ENCODE measurements at regions not wholly inside any gene's neighbourhood (a gene's known extent, or its start where the extent isn't known, plus 50 kb on each side); places are given as distances from the start of the nearest gene placed in this dataset.

GRCh38 chr13:104701591-104701990 lies 1635.4 kb upstream of the SLC10A2 start:
- in situ Hi-C loops (cut with HindIII; ENCODE audit: low pct_ligation_motif_present, low sequenced_read_pairs), result no loop called here
- H3K27me3 ChIP-seq (replicated peaks), result no peaks in the 10 kb centered on the region

GRCh38 chr13:104694397-104694796 lies 1628.2 kb upstream of the SLC10A2 start:
- no peaks in the 10 kb centered on the region for H3K36me3 ChIP-seq (replicated peaks)
- TF ChIP-seq CTCF (IDR thresholded peaks at IDR 0.05; ENCODE audit: low read depth, low read length, missing control alignments), result no peak
- no peak overlapping the region for H3K27ac ChIP-seq
- in situ Hi-C loops (cut with HindIII; ENCODE audit: low pct_ligation_motif_present, low sequenced_read_pairs), result no loop called here
- H3K4me3 ChIP-seq (ENCODE audit: low read depth, low read length), result no peak overlapping the region
- DNase-seq, result no peak
- H3K27me3 ChIP-seq (replicated peaks), result no peaks in the 10 kb centered on the region

More at GRCh38 chr13:104701591-104701990, 1635.4 kb upstream of the SLC10A2 start:
- Histone ChIP-seq H3K4me3 (ENCODE audit: low read depth, low read length) (no peak overlapping the region), H3K36me3 (replicated peaks) (no peaks in the 10 kb centered on the region), H3K27ac (no peak overlapping the region)
- TF ChIP-seq CTCF (IDR thresholded peaks at IDR 0.05; ENCODE audit: low read depth, low read length, missing control alignments), result no peak
- no peak for DNase-seq

GRCh38 chr13:104693126-104693525 lies 1626.9 kb upstream of the SLC10A2 start:
- H3K27ac ChIP-seq, result no peak overlapping the region
- no peaks in the 10 kb centered on the region for H3K27me3 ChIP-seq (replicated peaks)
- DNase-seq, result no peak
- in situ Hi-C loops (cut with HindIII; ENCODE audit: low pct_ligation_motif_present, low sequenced_read_pairs), result no loop called here
- no peaks in the 10 kb centered on the region for H3K36me3 ChIP-seq (replicated peaks)
- no peak for TF ChIP-seq CTCF (IDR thresholded peaks at IDR 0.05; ENCODE audit: low read depth, low read length, missing control alignments)
- H3K4me3 ChIP-seq (ENCODE audit: low read depth, low read length), result no peak overlapping the region

GRCh38 chr13:104691767-104692467 lies 1625.7 kb upstream of the SLC10A2 start:
- DNase-seq, result no peak
- Histone ChIP-seq H3K27ac (no peak overlapping the region), H3K36me3 (replicated peaks) (no peaks in the 10 kb centered on the region), H3K4me3 (ENCODE audit: low read depth, low read length) (no peak overlapping the region), H3K27me3 (replicated peaks) (no peaks in the 10 kb centered on the region)
- TF ChIP-seq CTCF (IDR thresholded peaks at IDR 0.05; ENCODE audit: low read depth, low read length, missing control alignments), result no peak
- in situ Hi-C loops (cut with HindIII; ENCODE audit: low pct_ligation_motif_present, low sequenced_read_pairs), result no loop called here

GRCh38 chr13:104686484-104686883 lies 1620.3 kb upstream of the SLC10A2 start:
- in situ Hi-C loops (cut with HindIII; ENCODE audit: low pct_ligation_motif_present, low sequenced_read_pairs), result no loop called here

More at GRCh38 chr13:104686484-104686883, 1620.3 kb upstream of the SLC10A2 start:
- no peak for DNase-seq
- H3K27me3 ChIP-seq (replicated peaks), result no peaks in the 10 kb centered on the region
- H3K4me3 ChIP-seq (ENCODE audit: low read depth, low read length), result no peak overlapping the region
- no peak overlapping the region for H3K27ac ChIP-seq
- no peaks in the 10 kb centered on the region for H3K36me3 ChIP-seq (replicated peaks)
- no peak for TF ChIP-seq CTCF (IDR thresholded peaks at IDR 0.05; ENCODE audit: low read depth, low read length, missing control alignments)

All from brain microvascular endothelial cell (primary cell).